ENCODE measurements at regions not wholly inside any gene's neighbourhood (a gene's known extent, or its start where the extent isn't known, plus 50 kb on each side); places are given as distances from the start of the nearest gene placed in this dataset.
"Not testable (repeated sequence)": the region's sequence is repeated elsewhere in the genome, so short reads cannot be mapped to it uniquely, and the experiment has no call there.

DNA sequence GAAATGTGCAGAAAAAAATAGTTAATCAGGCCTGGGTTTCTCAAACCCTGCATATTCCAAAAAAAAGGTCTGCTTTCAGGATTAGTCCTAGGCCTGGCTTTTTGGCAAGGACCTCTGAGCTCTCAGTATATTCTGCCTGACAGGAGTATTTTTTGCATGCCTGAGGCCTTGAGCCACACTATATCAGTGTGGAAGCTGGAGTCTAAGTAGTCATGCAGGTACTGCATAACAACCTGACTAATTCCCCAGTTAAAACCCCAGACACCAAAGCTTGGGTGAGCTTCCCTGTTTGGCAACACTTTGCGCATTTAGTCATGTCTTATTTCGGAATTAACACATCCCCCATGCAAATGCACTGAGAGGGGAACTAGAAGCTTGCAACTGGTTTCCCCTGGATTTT lies 359.5 kb downstream of the CETN3 start:
- no peak for TF ChIP-seq BACH2 (CRISPR knock-in tag; IDR thresholded peaks at IDR 0.05; ENCODE audit: borderline replicate concordance)
- no peak for TF ChIP-seq ESRRG (CRISPR knock-in tag; IDR thresholded peaks at IDR 0.05)
- no peak for TF ChIP-seq ZNF70 (CRISPR knock-in tag; IDR thresholded peaks at IDR 0.05)
- TF ChIP-seq ZFP30 (CRISPR knock-in tag; IDR thresholded peaks at IDR 0.05), result no peak
- TF ChIP-seq, protein P1, sequence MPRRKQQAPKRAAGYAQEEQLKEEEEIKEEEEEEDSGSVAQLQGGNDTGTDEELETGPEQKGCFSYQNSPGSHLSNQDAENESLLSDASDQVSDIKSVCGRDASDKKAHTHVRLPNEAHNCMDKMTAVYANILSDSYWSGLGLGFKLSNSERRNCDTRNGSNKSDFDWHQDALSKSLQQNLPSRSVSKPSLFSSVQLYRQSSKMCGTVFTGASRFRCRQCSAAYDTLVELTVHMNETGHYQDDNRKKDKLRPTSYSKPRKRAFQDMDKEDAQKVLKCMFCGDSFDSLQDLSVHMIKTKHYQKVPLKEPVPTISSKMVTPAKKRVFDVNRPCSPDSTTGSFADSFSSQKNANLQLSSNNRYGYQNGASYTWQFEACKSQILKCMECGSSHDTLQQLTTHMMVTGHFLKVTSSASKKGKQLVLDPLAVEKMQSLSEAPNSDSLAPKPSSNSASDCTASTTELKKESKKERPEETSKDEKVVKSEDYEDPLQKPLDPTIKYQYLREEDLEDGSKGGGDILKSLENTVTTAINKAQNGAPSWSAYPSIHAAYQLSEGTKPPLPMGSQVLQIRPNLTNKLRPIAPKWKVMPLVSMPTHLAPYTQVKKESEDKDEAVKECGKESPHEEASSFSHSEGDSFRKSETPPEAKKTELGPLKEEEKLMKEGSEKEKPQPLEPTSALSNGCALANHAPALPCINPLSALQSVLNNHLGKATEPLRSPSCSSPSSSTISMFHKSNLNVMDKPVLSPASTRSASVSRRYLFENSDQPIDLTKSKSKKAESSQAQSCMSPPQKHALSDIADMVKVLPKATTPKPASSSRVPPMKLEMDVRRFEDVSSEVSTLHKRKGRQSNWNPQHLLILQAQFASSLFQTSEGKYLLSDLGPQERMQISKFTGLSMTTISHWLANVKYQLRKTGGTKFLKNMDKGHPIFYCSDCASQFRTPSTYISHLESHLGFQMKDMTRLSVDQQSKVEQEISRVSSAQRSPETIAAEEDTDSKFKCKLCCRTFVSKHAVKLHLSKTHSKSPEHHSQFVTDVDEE (CRISPR knock-in tag; IDR thresholded peaks at IDR 0.05), result no peak
- TF ChIP-seq, protein P2, sequence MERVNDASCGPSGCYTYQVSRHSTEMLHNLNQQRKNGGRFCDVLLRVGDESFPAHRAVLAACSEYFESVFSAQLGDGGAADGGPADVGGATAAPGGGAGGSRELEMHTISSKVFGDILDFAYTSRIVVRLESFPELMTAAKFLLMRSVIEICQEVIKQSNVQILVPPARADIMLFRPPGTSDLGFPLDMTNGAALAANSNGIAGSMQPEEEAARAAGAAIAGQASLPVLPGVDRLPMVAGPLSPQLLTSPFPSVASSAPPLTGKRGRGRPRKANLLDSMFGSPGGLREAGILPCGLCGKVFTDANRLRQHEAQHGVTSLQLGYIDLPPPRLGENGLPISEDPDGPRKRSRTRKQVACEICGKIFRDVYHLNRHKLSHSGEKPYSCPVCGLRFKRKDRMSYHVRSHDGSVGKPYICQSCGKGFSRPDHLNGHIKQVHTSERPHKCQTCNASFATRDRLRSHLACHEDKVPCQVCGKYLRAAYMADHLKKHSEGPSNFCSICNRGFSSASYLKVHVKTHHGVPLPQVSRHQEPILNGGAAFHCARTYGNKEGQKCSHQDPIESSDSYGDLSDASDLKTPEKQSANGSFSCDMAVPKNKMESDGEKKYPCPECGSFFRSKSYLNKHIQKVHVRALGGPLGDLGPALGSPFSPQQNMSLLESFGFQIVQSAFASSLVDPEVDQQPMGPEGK (CRISPR knock-in tag; IDR thresholded peaks at IDR 0.05; ENCODE audit: borderline replicate concordance), result no peak
- no peak for ATAC-seq

DNA sequence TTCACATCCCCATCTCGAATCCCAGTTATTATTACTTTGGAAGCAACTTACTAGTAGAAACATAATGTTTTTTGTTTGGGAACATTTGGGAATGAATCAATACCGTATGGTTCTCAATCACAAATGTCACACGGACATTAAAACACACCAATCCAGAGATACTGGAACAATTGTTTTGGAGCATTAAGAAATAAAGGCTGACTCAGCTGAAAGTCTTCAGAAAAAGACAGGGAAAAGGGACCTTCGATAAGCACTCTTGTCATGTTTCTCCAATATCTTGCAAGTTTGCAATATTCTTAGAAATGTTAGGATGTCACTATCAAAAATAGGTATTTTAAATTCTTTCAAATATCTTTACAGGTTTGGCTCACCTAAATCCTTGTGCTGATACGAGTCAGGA lies 362.4 kb downstream of the CETN3 start:
- ATAC-seq, result no peak
- TF ChIP-seq POU6F1 (CRISPR knock-in tag; IDR thresholded peaks at IDR 0.05; ENCODE audit: borderline replicate concordance, low read depth) (no peak), TOX (CRISPR knock-in tag; IDR thresholded peaks at IDR 0.05; ENCODE audit: borderline replicate concordance) (no peak), OSR1 (CRISPR knock-in tag; IDR thresholded peaks at IDR 0.05) (no peak), ZFP30 (CRISPR knock-in tag; IDR thresholded peaks at IDR 0.05) (no peak), PPARA (CRISPR knock-in tag; IDR thresholded peaks at IDR 0.05; ENCODE audit: borderline replicate concordance) (no peak), GLIS3 (CRISPR knock-in tag; IDR thresholded peaks at IDR 0.05) (no peak), ISL1 (CRISPR knock-in tag; IDR thresholded peaks at IDR 0.05) (no peak), TCF4 (CRISPR knock-in tag; IDR thresholded peaks at IDR 0.05; ENCODE audit: borderline replicate concordance) (no peak), ZNF70 (CRISPR knock-in tag; IDR thresholded peaks at IDR 0.05) (no peak), CREB5 (CRISPR knock-in tag; IDR thresholded peaks at IDR 0.05; ENCODE audit: low read depth) (no peak), ZNF8 (CRISPR knock-in tag; IDR thresholded peaks at IDR 0.05) (no peak), RARB (CRISPR knock-in tag; IDR thresholded peaks at IDR 0.05) (no peak), ARNTL (CRISPR knock-in tag; IDR thresholded peaks at IDR 0.05; ENCODE audit: borderline replicate concordance, low read depth) (no peak), ZC3H10 (CRISPR knock-in tag; IDR thresholded peaks at IDR 0.05) (no peak), ZFP3 (CRISPR knock-in tag; IDR thresholded peaks at IDR 0.05) (no peak), ESRRG (CRISPR knock-in tag; IDR thresholded peaks at IDR 0.05) (no peak), BACH2 (CRISPR knock-in tag; IDR thresholded peaks at IDR 0.05; ENCODE audit: borderline replicate concordance) (no peak), CSRNP3 (CRISPR knock-in tag; IDR thresholded peaks at IDR 0.05) (no peak)
- TF ChIP-seq, protein P2 (CRISPR knock-in tag; IDR thresholded peaks at IDR 0.05; ENCODE audit: borderline replicate concordance), result no peak
- TF ChIP-seq, protein P1 (CRISPR knock-in tag; IDR thresholded peaks at IDR 0.05), result no peak

DNA sequence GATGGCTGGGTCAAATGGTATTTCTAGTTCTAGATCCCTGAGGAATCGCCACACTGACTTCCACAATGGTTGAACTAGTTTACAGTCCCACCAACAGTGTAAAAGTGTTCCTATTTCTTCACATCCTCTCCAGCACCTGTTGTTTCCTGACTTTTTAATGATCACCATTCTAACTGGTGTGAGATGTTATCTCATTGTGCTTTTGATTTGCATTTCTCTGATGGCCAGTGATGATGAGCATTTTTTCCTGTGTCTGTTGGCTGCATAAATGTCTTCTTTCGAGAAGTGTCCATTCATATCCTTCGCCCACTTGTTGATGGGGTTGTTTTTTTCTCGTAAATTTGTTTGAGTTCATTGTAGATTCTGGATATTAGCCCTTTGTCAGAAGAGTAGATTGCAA lies 369.5 kb downstream of the CETN3 start:
- not testable (repeated sequence) for ATAC-seq
